Progenitor cell of endocrine pancreas (in vitro differentiated cells): ENCODE measurements at regions not wholly inside any gene's neighbourhood (a gene's known extent, or its start where the extent isn't known, plus 50 kb on each side); places are given as distances from the start of the nearest gene placed in this dataset.

Source experiments
- DNase-seq: peaks from one replicate; pipeline ENCODE4 v3.0.0; 2021; ENCODE audit warnings: low spot score; ENCODE audit not compliant: unreplicated experiment
- H3K27ac Mint-ChIP-seq: 2 replicates; pipeline ENCODE4 v1.8.0; 2021; ENCODE audit warnings: mild to moderate bottlenecking, moderate library complexity, mixed read lengths
- H3K27me3 Mint-ChIP-seq: 2 replicates; pipeline ENCODE4 v1.8.0; 2021; ENCODE audit warnings: mixed read lengths
- H3K36me3 Mint-ChIP-seq: 2 replicates; pipeline ENCODE4 v1.8.0; 2022; ENCODE audit warnings: mixed read lengths; ENCODE audit not compliant: insufficient read depth
- H3K4me1 Mint-ChIP-seq: 2 replicates; pipeline ENCODE4 v1.8.0; 2021; ENCODE audit warnings: low read depth, mixed read lengths
- H3K4me3 Mint-ChIP-seq: 2 replicates; pipeline ENCODE4 v1.8.0; 2021; ENCODE audit warnings: low read depth, mild to moderate bottlenecking, moderate library complexity, mixed read lengths
- H3K9me3 Mint-ChIP-seq: 2 replicates; pipeline ENCODE4 v1.8.0; 2021; ENCODE audit warnings: low read depth, mixed read lengths
- CTCF ChIP-seq: fragments of 200-600 bp; sonication (generic); IDR thresholded peaks from one replicate; pipeline ENCODE4 v1.5.0; 2021; ENCODE audit warnings: antibody characterized with exemption, mild to moderate bottlenecking; ENCODE audit not compliant: unreplicated experiment

- H3K27ac Mint-ChIP-seq: no peak overlapping the region
- DNase-seq: no peak
- H3K36me3 Mint-ChIP-seq: no peaks in the 10 kb centered on the region
- no peak overlapping the region for H3K4me3 Mint-ChIP-seq
- TF ChIP-seq CTCF: no peak
- no peaks in the 10 kb centered on the region for H3K9me3 Mint-ChIP-seq
- peaks cover 7% of the 10 kb centered on the region for H3K4me1 Mint-ChIP-seq
- peaks cover 4% of the 10 kb centered on the region for H3K27me3 Mint-ChIP-seq
Measured at GRCh38 chr13:50711131-50711815, 132.2 kb downstream of the DLEU7 start.

- no peaks in the 10 kb centered on the region for H3K36me3 Mint-ChIP-seq
- no peak overlapping the region for H3K4me3 Mint-ChIP-seq
- no peak for TF ChIP-seq CTCF
- H3K4me1 Mint-ChIP-seq: peaks cover 7% of the 10 kb centered on the region
- H3K27me3 Mint-ChIP-seq: peaks cover 4% of the 10 kb centered on the region
- H3K9me3 Mint-ChIP-seq: no peaks in the 10 kb centered on the region
- no peak overlapping the region for H3K27ac Mint-ChIP-seq
- DNase-seq: no peak
Measured at GRCh38 chr13:50711996-50712395, 131.5 kb downstream of the DLEU7 start.

GRCh38 chr13:50712456-50712855 lies 131.0 kb downstream of the DLEU7 start:
- Mint-ChIP-seq H3K4me1 (peaks cover 7% of the 10 kb centered on the region), H3K36me3 (no peaks in the 10 kb centered on the region), H3K9me3 (no peaks in the 10 kb centered on the region), H3K27me3 (peaks cover 4% of the 10 kb centered on the region), H3K27ac (no peak overlapping the region), H3K4me3 (no peak overlapping the region)
- no peak for DNase-seq
- no peak for TF ChIP-seq CTCF

- Mint-ChIP-seq H3K4me3 (no peak overlapping the region), H3K27me3 (peaks cover 4% of the 10 kb centered on the region), H3K4me1 (peaks cover 7% of the 10 kb centered on the region), H3K9me3 (no peaks in the 10 kb centered on the region), H3K27ac (no peak overlapping the region), H3K36me3 (no peaks in the 10 kb centered on the region)
- no peak for DNase-seq
- no peak for TF ChIP-seq CTCF
Measured at GRCh38 chr13:50712881-50713280, 130.6 kb downstream of the DLEU7 start.

GRCh38 chr13:50713523-50714248 lies 129.8 kb downstream of the DLEU7 start:
- H3K9me3 Mint-ChIP-seq: no peaks in the 10 kb centered on the region
- no peak overlapping the region for H3K27ac Mint-ChIP-seq
- no peak overlapping the region for H3K4me3 Mint-ChIP-seq
- H3K4me1 Mint-ChIP-seq: peaks cover 2% of the 10 kb centered on the region
- H3K27me3 Mint-ChIP-seq: peaks cover 4% of the 10 kb centered on the region
- DNase-seq: no peak
- TF ChIP-seq CTCF: no peak
- no peaks in the 10 kb centered on the region for H3K36me3 Mint-ChIP-seq
